A673 (cell line): ENCODE measurements at regions not wholly inside any gene's neighbourhood (a gene's known extent, or its start where the extent isn't known, plus 50 kb on each side); places are given as distances from the start of the nearest gene placed in this dataset.

Experiments used
- EZH2 ChIP-seq: fragments of 200-600 bp; sonication (generic); IDR thresholded peaks from 2 replicates; pipeline ENCODE4 v1.6.1; 2017; ENCODE audit warnings: borderline replicate concordance, low read depth, mild to moderate bottlenecking, mixed read lengths, antibody characterized with exemption, low read length; ENCODE audit not compliant: poor library complexity, severe bottlenecking
- TF ChIP-seq, protein P1 (sequence below): fragments of 300-800, 200-600 bp; sonication (generic); conservative IDR thresholded peaks from 2 replicates; pipeline ENCODE4 v1.5.1; 2017; ENCODE audit warnings: low read depth, mild to moderate bottlenecking, antibody characterized with exemption, low read length, moderate library complexity, mixed read lengths

DNA sequence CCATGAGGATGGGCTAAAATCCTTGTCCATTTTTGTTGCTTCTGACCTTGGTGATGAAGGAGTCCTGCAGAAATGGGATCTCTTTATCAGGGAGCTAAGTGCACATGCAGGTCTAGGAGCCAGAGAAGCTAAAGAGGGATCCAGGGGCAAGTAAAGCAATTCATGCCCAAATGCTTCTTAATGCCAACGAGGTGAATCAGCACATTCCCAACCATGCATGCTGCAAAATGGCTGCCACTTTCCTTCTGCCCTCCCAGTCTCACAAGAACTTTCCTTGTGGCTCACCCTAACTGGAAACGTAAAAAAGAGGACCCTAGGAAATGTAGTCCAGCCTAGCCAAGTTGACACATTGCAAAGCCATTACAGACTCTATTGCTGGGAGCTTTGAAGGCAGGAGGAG lies 298.4 kb downstream of the MAFB start:
- TF ChIP-seq, protein P1, sequence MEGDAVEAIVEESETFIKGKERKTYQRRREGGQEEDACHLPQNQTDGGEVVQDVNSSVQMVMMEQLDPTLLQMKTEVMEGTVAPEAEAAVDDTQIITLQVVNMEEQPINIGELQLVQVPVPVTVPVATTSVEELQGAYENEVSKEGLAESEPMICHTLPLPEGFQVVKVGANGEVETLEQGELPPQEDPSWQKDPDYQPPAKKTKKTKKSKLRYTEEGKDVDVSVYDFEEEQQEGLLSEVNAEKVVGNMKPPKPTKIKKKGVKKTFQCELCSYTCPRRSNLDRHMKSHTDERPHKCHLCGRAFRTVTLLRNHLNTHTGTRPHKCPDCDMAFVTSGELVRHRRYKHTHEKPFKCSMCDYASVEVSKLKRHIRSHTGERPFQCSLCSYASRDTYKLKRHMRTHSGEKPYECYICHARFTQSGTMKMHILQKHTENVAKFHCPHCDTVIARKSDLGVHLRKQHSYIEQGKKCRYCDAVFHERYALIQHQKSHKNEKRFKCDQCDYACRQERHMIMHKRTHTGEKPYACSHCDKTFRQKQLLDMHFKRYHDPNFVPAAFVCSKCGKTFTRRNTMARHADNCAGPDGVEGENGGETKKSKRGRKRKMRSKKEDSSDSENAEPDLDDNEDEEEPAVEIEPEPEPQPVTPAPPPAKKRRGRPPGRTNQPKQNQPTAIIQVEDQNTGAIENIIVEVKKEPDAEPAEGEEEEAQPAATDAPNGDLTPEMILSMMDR = no peak
- TF ChIP-seq EZH2 = no peak
